ENCODE measurements at regions not wholly inside any gene's neighbourhood (a gene's known extent, or its start where the extent isn't known, plus 50 kb on each side); places are given as distances from the start of the nearest gene placed in this dataset.

DNA sequence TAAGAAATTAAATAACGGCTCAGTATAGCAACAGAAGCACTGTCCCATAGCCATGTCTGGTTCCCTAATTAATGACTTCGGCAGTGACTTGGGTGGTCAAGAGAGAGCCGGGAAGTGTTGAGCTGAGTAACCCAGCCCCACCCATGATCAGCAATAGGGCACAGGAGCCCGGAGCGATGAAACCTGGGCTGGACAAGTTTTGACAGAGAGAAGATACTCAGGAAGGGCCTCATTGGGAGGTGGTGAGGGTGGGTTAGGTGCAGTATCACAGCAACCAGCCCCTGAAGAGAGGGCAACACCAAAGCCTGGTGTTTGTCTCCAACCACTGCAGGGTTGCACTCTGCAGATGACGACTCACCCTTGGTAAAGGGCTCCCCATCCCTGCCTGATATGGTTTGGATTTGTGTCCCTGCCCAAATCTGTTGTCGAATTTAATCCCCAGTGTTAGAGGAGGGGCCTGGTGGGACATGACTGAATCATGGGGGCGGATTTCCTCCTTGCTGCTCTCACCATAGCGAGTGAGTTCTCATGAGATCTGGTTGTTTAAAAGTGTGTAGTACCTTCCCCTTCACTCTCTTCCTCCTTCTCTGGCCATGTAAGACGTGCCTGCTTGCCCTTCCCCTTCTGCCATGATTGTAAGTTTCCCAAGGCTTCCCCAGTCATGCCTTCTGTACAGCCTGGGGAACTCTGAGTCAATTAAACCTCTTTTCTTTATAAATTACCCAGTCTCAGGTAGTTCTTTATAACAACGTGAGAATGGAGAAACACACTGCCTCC is 124.9 kb upstream of the MED13L start:
- no peak for DNase-seq (ENCODE audit: low read depth in 2 of 2)

DNA sequence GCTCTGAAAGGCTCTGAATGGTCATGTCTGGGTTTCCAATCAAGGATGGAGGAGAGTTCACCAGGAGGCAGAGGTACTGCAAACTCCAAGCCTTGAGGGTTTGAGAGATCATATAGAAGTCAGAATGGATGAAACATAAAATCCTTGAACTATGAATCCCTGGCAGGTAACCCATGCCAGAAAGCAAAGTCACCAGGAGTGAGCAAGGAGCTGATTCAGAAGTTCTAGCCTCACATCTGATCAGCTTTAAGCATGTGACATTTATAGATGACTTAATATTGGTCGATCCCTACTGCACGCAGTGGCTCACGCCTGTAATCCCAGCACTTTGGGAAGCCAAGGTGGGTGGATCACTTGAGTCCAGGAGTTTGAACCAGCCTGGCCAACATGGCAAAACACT is 126.1 kb upstream of the MED13L start:
- no peak for DNase-seq (ENCODE audit: low read depth in 2 of 2)

DNA sequence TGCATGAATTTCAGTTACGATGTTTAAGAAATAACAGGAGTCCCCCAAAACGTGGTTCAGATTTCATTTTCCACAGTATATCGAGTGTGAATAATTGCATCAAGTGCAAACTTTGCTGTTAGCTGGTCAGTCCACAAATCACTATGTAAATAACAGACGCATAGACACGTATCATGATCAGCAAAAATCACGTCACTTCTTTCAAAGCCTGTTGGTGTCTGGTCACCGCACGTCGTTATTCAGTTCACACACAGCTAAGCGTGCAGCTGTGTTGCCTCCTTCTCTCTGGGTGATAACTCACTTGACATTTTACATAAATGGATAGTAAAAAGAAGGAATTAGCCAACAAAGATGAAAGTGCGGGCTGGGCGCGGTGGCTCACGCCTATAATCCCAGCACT is 126.8 kb upstream of the MED13L start:
- no peak for DNase-seq (ENCODE audit: low read depth in 2 of 2)

DNA sequence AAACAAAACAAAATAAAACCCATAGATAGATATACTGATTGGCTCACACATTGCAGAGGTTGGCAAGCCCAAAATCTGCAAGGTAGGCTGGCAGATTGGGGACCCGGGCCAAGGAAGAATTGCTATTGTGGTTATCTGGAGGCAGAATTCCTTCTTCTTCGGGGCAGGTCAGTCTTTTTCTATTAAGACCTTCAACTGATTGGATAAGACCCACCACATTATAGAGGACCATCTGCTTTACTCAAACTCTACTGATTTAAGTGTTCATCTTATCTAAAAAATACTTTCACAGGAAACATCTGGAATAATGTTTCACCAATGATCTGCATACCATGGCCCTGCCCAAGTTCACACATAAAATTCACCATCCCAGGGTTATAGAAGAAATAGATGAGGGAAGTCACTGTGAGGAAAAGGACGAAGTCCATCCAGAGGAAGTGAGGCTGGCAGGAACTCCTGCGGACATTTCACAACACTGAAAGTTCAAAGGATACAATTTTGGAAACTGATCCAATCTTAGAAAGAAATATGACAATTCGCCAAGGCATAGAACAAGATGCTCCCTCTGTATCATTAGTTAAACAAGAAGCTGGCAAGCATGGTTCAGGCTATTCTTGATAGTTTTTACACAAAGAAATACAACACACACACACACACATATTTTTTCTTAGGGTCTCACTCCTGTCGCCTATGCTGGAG is 127.6 kb upstream of the MED13L start:
- no peak for DNase-seq (ENCODE audit: low read depth in 2 of 2)

DNA sequence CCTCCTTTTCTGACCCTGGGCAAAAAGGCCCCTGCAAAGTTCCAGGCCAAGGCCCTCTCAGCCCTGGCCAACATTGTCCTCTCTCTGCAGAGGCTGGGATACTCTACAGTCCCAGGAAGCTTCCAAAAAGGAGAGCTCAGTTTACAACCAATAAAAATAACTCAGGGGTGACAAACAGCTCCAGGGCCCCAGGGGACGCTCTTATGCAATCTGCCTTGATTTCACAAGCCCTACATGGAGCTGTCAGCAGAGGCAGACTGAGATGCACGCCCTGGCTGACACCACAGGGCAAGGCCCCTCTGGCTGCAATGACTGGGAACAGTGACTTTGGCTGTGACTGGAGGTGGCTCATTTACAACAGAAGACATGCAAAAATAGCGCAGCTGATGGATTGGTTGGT is 129.0 kb upstream of the MED13L start:
- no peak for DNase-seq (ENCODE audit: low read depth in 2 of 2)

DNA sequence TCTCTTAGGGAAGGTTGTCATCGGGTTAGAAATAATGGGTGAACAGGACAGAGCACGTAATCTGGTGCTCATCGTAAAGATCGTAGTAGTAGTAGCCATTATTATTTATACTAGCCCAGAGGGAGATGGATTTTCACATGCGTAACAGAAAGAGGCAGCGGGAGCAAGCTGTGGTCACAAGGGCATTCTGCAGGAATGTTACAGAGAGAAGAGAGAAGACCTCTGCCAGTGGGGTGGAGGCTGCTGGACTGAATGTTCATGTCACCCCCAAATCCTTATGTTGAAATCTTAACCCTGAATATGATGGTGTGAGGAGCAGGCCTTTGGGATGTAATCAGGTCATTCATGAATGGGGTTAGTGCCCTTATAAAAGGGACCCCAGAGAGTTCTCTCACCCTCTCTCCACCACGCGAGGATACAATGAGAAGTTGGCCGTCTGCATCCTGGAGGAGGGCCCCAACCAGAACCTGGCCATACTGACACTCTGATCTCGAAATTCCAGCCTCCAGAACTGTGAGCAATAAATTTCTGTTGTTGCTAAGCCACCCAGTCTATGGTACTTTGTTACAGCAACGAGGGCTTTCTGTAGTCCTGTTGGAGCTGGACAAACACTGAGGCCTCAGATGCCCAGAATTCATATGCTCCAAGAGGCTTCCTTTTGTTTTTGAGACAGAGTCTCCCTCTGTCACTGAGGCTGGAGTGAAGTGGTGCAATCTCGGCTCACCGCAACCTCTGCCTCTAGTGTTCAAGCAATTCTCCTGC is 131.2 kb upstream of the MED13L start:
- DNase-seq (ENCODE audit: low read depth in 2 of 2) = no peak

DNA sequence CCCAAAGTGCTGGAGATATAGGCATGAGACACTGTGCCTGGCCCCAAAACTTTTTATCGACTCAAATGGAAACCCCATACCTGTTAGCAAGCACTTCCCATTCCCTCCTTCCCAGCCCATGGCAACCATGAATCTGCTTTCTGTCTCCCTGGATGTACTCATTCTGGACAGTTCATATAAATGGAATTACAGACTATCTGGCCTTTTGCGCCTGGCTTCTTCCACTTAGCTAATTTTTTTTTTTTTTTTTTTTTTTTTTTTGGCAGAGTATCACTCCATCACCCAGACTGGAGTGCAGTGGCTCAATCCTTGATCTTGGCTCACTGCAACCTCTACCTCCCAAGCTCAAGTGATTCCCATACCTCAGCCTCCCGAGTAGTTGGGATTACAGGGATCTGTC is 134.5 kb upstream of the MED13L start:
- no peak for DNase-seq (ENCODE audit: low read depth in 2 of 2)

DNA sequence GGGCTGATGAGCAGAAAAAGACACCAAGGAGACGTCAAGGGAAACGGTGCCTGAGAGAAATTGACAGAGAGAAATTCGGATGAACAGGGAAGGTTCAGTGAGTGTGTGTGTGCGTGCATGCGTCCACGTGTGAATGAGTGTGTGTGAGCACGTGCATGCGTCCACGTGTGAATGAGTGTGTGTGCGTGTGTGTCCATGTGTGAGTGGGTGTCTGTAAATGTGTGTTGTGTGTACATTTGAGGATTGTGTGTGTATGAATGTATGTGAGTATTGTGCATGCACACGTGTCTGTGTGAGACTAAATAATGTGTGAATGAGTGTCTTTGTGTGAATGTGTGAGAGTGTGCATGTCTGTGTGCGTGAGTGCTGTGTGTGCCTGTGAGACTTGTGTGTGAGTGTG is 137.4 kb upstream of the MED13L start:
- no peak for DNase-seq (ENCODE audit: low read depth in 2 of 2)

DNA sequence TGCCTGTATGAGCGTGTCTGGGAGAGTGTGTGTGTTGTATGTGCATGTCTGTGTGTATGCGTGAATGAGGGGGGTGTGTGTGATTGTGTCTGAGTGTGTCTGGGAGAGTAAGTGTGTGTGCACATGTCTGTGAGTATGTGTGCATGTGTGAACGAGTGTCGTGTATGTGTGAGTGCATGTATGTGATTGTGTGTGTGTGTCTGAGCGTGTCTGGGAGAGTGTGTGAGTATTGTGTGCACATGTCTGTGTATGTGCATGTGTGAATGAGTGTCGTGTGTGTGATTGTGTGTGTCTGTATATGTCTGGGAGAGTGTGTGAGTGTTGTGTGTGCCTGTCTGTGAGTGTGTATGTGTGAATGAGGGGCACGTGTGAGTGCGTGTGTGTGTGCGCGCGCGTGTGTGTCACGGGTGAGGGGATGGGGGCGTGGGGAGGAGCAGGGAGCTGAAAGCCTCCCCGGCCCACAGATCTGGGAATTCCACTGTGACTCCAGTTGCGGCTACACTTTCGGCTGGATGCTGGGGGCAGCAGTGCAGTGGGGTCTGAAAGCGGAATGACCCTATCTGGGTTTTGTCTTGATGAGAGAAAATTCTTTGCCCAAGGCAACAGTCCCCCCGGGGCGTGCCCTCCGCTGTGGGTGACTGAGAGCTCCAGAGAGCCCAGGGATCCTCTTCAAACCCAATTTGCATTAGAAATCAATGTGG is 138.1 kb upstream of the MED13L start:
- DNase-seq (ENCODE audit: low read depth in 2 of 2) = no peak

DNA sequence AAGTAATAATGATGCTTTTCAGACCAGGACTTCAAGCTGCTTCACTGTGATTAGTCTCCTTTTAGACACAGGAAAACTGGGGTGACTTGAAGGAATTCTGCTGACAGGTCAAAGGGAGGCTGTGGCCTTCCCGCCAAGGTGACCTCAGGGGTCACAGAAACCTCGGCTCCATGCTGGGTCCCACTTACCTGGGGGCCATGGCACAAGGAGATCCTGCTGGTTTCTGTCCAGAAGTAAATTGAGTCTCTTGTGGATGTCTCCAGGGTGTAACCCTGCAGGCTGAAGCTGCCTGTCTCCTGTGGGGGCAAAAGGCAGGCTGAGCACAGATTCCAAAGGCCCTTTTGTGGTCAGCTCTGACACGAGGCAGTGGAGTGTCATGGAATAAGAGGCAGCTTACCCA is 138.7 kb upstream of the MED13L start:
- DNase-seq (ENCODE audit: low read depth in 2 of 2) = no peak

DNA sequence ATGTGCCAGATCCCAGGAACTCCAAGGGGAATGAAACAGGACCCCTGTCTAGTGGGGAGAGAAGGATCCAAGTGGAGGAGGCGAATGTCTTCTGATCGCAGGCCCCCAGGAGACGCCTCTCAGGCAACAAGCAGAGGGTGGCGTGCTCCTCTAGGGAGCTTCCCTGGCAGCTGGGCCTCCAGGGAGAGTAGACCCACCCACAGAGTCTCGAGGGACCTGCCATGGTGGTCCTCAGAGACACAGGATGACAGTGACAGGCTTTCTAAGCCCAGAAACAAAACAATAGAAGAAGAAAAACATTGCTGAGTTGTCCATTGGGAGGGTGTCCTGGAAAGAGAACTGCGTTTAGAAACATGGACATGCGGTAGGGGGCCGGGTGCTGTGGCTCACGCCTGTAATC is 140.6 kb upstream of the MAP1LC3B2 start:
- no peak for DNase-seq (ENCODE audit: low read depth in 2 of 2)

DNA sequence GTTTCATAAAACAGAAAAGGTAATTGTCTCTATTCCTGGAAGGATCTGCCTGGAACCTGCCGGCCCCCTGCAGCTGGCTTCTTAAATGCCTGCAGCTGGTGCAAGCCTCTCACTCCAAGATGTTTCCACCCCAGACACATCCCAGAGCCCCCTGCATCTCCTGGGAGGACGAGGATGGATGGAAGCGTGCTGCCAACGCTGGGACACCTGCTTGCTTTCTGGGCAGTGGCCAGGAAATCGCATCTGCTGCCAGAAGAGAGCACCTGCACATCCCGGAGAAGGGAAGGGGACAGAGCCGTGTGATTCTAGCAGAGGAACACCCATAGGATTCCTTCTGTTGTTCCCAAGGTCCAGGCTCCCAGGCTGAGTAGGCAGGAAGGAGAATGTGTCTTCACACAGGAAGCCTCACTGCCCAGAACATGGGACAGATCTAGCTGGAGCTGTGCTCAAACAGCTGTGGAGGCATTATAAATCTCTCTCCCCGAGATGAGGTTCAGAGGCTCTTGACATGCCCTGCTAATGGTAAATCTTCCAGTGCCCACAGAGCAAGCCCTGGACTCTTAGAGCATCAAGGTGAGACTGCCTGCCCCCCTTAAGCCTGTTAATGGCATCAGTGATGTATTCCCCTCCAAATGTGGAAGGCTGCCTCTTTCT is 138.8 kb upstream of the MAP1LC3B2 start:
- DNase-seq (ENCODE audit: low read depth in 2 of 2) = no peak

DNA sequence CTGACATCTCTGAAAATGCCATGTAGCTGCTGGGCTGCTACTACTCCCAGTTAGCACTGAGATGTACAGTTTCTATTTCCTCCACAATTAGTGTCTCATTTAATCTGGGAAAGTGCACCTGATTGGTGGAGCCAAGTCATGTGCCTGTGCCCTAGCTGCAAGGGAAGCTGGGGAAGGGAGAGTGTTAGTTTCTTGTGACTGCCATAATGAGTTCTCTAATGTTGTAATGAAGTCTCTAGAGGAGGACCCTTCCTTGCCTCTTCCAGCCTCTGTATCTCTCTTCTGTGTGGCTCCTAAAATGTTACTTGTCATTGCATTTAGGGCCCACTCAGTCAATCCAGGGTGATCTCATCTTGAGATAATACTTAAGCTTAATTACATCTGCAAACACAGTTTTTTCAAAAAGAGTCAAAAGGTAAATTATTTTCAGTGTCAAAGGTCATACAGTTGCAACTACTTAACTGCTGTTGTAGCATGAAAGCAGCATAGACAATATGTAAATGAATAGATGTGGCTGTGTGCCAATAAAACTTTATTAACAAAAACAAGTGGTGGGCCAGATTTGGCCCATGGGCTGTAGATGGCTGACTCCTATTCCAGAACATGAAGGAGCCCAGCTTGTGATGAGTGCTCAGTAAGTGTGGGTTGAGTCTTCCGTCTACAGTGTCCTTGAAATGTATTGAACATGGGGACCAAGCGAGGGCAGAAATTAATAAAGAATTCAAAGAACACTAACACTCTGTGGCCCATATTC is 137.2 kb upstream of the MAP1LC3B2 start:
- DNase-seq (ENCODE audit: low read depth in 2 of 2) = no peak

DNA sequence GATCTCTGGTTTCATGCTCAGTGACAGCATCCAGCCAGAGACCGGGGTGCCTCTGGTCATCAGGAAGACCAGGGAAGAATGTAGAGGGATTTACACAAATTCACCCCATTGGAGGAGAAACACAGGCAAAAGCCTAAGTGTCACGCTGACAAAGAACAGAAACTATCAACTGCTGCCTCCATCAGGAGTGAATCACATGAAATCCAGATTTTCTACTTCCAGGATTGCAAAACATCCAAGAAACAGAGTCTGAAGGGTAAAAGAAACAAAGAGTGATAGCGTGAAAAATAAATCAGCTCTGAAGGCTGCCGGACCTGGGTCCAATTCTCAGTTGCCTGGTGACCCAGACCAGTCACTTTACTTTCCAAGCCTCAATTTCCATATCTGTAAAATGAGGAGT is 136.1 kb upstream of the MAP1LC3B2 start:
- DNase-seq (ENCODE audit: low read depth in 2 of 2) = no peak

DNA sequence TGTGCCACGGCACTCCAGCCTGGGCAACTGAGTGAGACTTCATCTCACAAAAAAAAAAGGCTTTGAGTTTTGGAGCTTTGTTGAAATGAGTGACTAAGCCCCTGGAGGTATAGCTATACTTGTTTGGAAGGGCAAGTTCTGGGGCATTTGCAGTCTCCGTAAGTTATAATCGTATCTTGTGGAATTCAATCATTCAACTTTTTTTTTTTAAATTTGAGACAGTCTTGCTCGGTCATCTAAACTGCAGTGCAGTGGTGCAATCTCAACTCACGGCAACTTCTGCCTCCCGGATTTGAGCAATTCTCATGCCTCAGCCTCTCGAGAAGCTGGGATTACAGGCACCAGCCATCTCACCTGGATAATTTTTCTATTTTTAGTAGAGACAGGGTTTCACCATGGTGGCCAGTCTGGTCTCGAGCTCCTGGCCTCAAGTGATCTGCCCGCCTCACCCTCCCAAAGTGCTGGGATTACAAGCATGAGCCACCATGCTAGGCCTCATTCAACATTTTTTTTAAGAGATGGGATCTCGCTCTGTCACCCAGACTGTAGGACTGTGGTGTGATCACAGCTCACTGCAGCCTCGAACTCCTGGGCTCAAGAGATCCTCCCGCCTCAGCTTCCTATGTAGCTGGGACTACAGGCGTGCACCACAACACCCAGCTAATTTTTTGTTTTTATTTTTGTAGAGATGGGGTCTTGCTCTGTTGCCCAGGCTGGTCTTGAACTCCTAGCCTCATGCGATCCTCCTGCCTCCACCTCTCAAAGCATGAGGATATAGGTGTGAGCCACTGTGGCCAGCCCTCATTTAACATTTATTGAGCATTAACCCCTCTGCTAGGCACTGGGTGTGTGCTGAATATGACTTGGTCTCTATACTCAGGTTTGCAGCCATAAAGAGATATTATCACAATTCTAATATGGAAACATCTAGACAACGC is 133.7 kb upstream of the MAP1LC3B2 start:
- no peak for DNase-seq (ENCODE audit: low read depth in 2 of 2)

DNA sequence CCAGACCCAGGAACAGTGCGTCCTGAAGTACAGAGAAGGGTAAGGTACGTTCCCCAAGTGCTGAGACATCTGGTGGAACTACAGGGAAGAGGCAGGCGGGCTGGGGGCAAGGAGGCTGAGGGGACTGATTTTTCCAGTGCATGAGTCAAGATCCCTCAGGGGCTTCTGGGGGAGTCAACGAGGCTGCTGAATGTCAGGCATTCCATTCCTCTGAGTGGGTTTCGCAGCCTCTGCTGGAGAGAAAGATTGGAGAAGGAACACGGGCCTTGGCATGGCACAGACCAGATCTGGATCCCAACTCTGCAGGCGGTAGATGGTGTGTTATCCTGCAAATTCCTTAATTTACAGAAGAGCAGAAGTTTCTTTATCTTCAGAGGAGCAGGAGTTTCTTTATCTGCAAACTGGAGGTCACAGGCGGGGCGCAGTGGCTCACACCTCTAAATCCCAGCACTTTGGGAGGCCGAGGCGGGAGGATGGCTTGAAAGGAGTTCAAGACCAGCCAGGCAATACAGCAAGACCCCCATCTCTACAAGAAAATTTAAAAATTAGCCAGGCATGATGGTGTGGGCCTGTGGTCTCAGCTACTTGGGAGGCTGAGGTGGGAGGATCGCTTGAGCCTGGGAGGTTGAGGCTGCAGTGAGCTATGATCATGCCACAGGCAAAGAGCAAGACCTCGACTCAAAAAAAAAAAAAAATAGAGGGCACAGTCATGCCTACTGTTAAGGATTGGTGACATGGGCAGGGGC is 132.6 kb upstream of the MAP1LC3B2 start:
- no peak for DNase-seq (ENCODE audit: low read depth in 2 of 2)

DNA sequence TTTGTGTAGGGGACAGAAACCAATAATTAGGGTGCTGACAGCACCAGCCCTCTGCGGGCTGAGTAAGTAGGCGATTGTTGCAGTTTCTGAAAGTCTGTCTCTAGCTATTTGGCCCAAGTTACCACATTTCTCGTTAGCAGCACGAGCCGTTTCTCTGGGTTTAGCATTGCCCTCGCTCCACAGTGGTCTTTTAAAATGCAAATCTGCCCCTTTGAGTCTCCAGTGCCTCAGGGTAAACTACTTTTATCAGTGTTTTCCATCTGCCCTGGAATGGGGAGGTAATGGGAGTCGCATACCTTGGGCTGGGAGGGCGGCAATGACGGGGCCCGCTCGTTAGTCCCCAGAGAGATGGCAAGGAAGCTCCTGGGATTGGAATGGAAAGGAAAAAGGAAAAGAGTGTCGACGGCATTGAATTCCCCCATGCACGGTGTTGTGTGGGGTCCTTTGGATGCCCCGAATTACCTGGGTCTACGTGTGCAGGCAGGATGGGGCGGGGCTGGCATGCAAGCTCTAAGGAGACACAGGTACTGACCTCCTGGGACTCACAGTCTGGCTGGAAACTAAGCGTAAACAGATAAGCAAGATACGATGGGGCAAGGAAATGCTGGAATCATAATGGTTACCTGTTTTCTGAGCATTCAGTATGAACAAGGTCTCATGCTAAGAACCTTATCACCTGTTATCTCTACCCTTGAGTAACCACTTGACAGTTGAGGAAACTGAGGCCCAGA is 131.8 kb upstream of the MAP1LC3B2 start:
- DNase-seq (ENCODE audit: low read depth in 2 of 2) = no peak

DNA sequence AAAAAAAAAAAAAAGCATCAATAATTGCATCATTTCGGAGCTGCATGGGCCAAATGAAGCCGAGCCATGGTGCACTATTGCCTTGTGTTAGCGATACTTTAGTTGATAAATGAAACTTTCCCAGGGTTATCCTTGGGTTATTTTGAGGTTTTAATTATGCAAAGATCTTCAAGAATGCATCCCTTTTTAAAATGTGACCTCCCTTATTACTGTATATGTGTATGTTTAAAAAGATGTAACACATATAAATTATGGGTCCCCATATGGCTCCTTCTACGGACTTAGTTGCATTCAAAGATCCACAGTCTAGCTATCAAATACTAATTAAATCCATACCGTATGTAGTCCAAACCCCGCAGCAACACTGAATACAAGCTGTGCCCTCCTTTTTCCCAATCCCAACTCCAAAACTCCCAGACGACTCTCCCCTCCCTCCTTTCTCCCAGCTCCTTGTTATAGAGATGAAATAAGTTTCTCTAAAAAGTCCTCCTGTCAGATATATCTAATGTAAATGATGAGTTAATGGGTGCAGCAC is 129.3 kb upstream of the MAP1LC3B2 start:
- no peak for DNase-seq (ENCODE audit: low read depth in 2 of 2)

All from activated CD8-positive, alpha-beta memory T cell treated with anti-CD3 and anti-CD28 coated beads for 4 hours (primary cell).